Activated CD4-positive, alpha-beta T cell treated with anti-CD3 and anti-CD28 coated beads, Interleukin-2, Interleukin-6, amounts not matched to agents 100 ng/mL and 50 ng/mL, durations not matched to agents 16 hours and 8 hours (primary cell): ENCODE measurements at regions not wholly inside any gene's neighbourhood (a gene's known extent, or its start where the extent isn't known, plus 50 kb on each side); places are given as distances from the start of the nearest gene placed in this dataset.
"Not testable (repeated sequence)": the region's sequence is repeated elsewhere in the genome, so short reads cannot be mapped to it uniquely, and the experiment has no call there.

Experiments
- DNase-seq: peaks from one replicate; pipeline ENCODE4 v3.0.0-alpha.2; 2020

- no peak for DNase-seq
Observed at GRCh38 chr21:39022035-39022434, 161.2 kb downstream of the PSMG1 start.

GRCh38 chr21:39021478-39021832 is 161.8 kb downstream of the PSMG1 start:
- DNase-seq: no peak

GRCh38 chr21:39020751-39021477 is 162.3 kb downstream of the PSMG1 start:
- no peak for DNase-seq

GRCh38 chr21:39018730-39019129 is 164.5 kb downstream of the PSMG1 start:
- DNase-seq: no peak

- DNase-seq: no peak
Observed at GRCh38 chr21:39016740-39017315, 166.4 kb downstream of the PSMG1 start.

- no peak for DNase-seq
Observed at GRCh38 chr21:39014747-39015146, 168.5 kb downstream of the PSMG1 start.

GRCh38 chr21:39012326-39013230 is 170.7 kb downstream of the PSMG1 start:
- DNase-seq: no peak

- no peak for DNase-seq
Observed at GRCh38 chr21:39011911-39012310, 171.3 kb downstream of the PSMG1 start.

GRCh38 chr21:39010629-39011404 is 172.4 kb downstream of the PSMG1 start:
- no peak for DNase-seq

- no peak for DNase-seq
Observed at GRCh38 chr21:39009587-39010225, 173.5 kb downstream of the PSMG1 start.

DNA sequence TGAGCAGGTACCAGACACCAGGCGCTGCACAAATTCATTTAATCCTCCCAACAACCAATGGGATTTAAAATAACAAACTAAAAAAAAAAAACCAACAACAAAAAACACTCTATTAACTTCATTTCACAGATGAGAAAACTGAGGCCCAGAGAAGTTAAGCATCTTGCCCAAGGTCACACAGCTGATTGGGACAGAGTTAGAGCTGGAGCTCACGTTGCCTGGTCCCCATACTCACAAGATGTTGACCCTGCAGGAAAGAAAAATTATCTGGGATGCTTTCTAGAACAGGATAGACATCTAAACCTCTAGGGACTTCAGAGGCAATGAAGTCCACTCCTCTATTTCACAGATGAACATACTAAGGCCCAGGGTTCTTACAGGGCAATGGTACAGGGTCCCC is 175.3 kb downstream of the PSMG1 start:
- DNase-seq: no peak

DNA sequence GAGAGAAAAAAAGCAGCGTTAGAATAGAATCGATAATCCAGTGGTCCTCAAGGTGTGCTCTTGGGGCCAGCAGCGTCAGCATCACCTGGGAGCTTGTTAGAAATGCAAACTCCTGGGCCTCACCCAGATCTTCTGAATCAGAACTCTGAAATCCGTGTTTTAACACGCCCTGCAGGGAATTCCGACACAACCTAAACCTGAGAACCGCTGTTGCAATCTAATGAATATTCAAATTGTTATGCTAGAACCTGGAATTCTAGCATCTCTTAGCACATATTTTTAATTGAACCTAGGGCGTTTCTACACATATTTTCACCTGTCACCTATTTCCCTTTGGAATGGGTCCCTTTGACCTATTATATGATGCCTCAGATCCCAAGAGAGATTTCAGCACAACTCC is 175.7 kb downstream of the PSMG1 start:
- DNase-seq: no peak

GRCh38 chr21:39006571-39007311 is 176.5 kb downstream of the PSMG1 start:
- DNase-seq: no peak

DNA sequence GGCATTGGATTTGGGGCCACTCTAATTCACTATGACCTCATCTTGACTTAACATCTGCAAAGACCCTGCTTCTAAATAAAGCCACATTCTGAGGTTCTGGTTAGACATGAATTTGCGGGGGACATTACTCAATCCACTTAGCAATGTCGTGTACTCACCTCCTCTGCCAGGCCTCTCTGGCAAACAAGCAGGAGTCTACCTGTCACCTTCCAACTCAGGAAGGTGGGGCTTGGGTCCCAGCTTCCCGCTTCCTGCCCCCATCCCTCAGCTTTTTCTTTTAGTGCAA is 177.8 kb downstream of the PSMG1 start:
- no peak for DNase-seq

DNA sequence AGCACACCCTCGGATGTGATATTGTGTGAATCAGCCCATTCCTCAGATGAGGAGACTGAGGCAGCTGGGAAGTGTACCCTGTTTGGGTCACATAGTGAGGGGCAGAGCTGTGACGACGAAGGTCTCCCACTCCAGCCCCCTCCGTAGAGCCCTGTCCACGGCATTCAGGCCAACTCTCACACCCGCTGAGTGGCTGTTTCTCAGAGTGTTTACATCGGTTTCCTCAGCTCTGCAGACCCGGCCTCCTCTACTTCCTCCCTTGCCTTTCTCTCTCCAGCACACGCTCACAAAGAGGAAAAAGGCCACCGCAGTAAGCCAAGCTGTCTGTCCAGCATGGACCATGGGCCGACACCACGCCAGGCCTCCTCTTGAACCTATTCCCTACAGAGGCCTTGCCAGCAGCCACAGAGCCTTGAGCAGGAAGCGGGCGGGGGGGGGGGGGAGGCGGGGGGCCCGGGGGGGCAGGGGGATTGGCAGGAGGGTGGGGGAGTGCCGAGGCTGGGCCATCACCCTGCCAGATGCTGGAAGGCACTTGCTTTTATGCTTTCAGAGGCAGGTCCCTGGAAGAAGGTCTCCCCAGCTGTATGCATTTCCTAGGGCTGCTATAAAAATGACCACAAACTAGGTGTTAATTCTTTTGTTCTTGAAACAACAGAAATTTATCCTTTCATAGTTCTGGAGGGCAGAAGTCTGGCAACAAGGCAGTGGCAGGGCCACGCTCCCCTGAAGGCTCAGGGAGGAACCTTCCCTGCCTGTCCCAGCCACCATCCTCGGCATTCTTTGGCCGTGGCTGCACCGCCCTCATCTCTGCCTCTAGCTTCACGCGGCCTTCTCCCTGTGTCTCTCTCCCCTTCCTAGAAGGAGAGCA is 178.4 kb downstream of the PSMG1 start:
- DNase-seq: no peak

DNA sequence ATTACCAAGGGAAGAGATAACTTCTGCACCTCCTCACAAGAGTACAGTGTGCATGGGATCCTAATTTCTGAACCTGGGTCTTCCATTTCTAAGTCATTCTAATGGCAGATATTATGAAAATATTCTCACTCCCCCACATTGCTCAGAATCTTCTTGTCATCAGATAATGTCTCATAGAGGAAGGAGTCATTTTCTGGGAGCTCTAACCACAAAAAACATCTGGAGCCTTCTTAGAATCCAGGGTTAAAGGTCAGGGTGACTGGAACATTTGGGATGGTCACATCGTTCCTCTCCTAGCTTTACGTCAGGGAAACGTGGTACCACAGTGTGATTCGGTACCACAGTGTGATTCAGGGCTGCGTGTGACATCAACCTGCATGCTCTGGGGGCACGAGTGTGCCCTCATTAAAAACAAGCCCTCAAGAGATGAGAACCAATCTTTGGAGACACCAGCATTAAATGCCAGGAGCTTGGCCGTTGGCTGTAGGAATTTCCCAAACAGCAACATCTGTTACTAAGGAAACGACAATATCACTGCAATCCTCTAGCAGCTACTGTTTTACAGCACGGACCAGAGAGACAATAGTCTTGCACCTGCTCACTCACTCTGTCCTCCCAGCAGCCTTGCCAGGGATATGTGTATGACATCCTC is 179.1 kb downstream of the PSMG1 start:
- no peak for DNase-seq

DNA sequence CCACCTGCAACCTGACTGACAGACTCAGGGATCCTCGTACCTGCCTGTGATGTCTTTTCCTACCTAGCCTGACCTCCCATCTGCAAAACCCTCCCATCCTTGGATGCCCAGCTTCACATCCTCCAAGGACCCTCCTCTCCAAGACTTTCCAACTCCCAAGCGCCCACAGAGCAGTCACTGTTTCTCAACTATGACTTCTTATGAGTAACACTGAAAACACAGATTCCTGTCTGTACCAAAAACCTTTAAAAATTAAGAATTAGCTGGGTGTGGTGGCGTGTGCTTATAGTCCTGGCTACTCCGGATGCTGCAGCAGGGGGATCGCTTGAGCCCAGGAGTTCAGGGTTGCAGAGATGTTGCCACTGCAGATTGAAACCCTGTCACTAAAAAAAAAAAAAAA is 181.9 kb downstream of the PSMG1 start:
- no peak for DNase-seq

- peak; percentile 50 for DNase-seq
Observed at GRCh38 chr21:39000496-39000895, 182.8 kb downstream of the PSMG1 start.

DNA sequence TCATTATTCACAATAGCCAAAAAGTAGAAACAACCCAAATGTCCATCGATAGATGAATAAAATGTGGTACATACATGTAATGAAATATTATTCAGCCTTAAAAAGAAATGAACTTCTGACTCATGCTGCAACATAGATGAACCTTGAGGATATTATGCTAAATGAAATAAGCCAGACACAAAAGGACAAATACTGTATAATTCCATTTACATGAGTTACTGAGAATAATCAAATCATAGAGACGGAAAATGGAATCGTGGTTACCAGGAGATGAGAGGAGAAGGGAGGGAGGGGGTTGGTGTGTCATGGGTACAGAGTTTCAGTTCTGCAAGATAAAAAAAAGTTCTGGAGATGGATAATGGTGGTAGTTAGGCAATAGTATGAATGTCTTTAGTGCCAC is 184.1 kb downstream of the PSMG1 start:
- DNase-seq: no peak

- DNase-seq: not testable (repeated sequence)
Observed at GRCh38 chr21:38998281-38998680, 185.0 kb downstream of the PSMG1 start.

DNA sequence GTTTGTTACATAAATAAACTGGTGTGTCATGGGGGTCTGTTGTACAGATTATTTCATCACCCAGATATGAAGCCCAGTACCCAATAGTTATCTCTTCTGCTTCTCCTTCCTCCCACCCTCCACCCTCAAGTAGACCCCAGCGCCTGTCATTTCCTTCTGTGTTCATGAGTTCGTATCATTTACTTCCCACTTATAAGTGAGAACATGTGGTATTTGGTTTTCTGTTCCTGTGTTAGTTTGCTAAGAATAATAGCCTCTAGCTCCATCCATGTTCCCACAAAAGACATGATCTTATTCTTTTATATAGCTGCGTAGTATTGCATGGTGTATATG is 185.4 kb downstream of the PSMG1 start:
- DNase-seq: not testable (repeated sequence)
